Astrocyte (in vitro differentiated cells and primary cell): ENCODE measurements at regions not wholly inside any gene's neighbourhood (a gene's known extent, or its start where the extent isn't known, plus 50 kb on each side); places are given as distances from the start of the nearest gene placed in this dataset.

ENCODE experiments used
- CTCF ChIP-seq: IDR thresholded peaks from 2 replicates; pipeline ENCODE4 v1.5.1; 2011; ENCODE audit warnings: low read depth, mild to moderate bottlenecking, inconsistent platforms, low read length, moderate library complexity; ENCODE audit not compliant: insufficient read depth
- EZH2 ChIP-seq: IDR thresholded peaks from 2 replicates; pipeline ENCODE4 v1.6.1; 2012; ENCODE audit warnings: mild to moderate bottlenecking, low read length, inconsistent platforms; ENCODE audit not compliant: insufficient read depth

- TF ChIP-seq CTCF (no peak), EZH2 (no peak)
These were observed 353.9 kb upstream of the GRAMD2B start for GRCh38 chr5:126069329-126069728.
